OCI-LY3 (cell line): ENCODE measurements at regions not wholly inside any gene's neighbourhood (a gene's known extent, or its start where the extent isn't known, plus 50 kb on each side); places are given as distances from the start of the nearest gene placed in this dataset.

Source experiments
- H2AFZ ChIP-seq: fragments of 200-600, 300-600 bp; shearing (Covaris generic); 2 replicates; pipeline ENCODE4 v1.6.0; 2014; ENCODE audit warnings: antibody characterized with exemption, low read depth, low read length
- H3K27ac ChIP-seq: fragments of 200-600, 300-600 bp; sonication (generic); 2 replicates; pipeline ENCODE4 v1.5.1; 2014; ENCODE audit warnings: mild to moderate bottlenecking, low read length, moderate library complexity, mixed read lengths
- H3K27me3 ChIP-seq: fragments of 200-600, 300-600 bp; sonication (generic); 2 replicates; pipeline ENCODE4 v1.6.1; 2014; ENCODE audit warnings: low read depth, low read length, mixed read lengths
- H3K36me3 ChIP-seq: fragments of 200-600, 300-600 bp; sonication (generic); replicated peaks from 2 replicates; pipeline ENCODE3; 2014; ENCODE audit warnings: low read depth, low read length, mixed read lengths
- H3K4me1 ChIP-seq: fragments of 300-600, 200-600 bp; sonication (generic); 2 replicates; pipeline ENCODE4 v1.6.1; 2014; ENCODE audit warnings: low read length, mixed read lengths
- H3K4me2 ChIP-seq: fragments of 200-600, 300-600 bp; sonication (generic); 2 replicates; pipeline ENCODE4 v1.6.1; 2014; ENCODE audit warnings: low read length, mixed read lengths
- H3K4me3 ChIP-seq: fragments of 300-600, 200-600 bp; sonication (generic); 2 replicates; pipeline ENCODE4 v1.5.1; 2014; ENCODE audit warnings: antibody characterized with exemption, mild to moderate bottlenecking, low read length, moderate library complexity
- H3K79me2 ChIP-seq: fragments of 300-600, 200-600 bp; shearing (Covaris generic); 2 replicates; pipeline ENCODE4 v1.6.1; 2014; ENCODE audit warnings: mild to moderate bottlenecking, low read length, mixed read lengths
- H3K9ac ChIP-seq: fragments of 300-600, 200-600 bp; shearing (Covaris generic); 2 replicates; pipeline ENCODE4 v1.6.0; 2014; ENCODE audit warnings: mild to moderate bottlenecking, low read length, moderate library complexity
- H3K9me3 ChIP-seq: fragments of 200-600, 300-600 bp; shearing (Covaris generic); 2 replicates; pipeline ENCODE4 v1.6.1; 2014; ENCODE audit warnings: low read length, mixed read lengths; ENCODE audit not compliant: insufficient read depth
- H4K20me1 ChIP-seq: fragments of 200-600, 300-600 bp; sonication (generic); 2 replicates; pipeline ENCODE4 v1.6.1; 2016; ENCODE audit warnings: low read length, mixed read lengths; ENCODE audit not compliant: insufficient read depth
- CTCF ChIP-seq: fragments of 200-600, 300-600 bp; sonication (generic); IDR thresholded peaks from 2 replicates; pipeline ENCODE4 v1.5.1; 2014; ENCODE audit warnings: antibody characterized with exemption, low read length, low read depth
- EZH2phosphoT487 ChIP-seq: fragments of 200-600 bp; shearing (Covaris generic); IDR thresholded peaks from 2 replicates; pipeline ENCODE4 v1.6.1; 2018; ENCODE audit warnings: antibody characterized with exemption, mixed run types, low read depth

DNA sequence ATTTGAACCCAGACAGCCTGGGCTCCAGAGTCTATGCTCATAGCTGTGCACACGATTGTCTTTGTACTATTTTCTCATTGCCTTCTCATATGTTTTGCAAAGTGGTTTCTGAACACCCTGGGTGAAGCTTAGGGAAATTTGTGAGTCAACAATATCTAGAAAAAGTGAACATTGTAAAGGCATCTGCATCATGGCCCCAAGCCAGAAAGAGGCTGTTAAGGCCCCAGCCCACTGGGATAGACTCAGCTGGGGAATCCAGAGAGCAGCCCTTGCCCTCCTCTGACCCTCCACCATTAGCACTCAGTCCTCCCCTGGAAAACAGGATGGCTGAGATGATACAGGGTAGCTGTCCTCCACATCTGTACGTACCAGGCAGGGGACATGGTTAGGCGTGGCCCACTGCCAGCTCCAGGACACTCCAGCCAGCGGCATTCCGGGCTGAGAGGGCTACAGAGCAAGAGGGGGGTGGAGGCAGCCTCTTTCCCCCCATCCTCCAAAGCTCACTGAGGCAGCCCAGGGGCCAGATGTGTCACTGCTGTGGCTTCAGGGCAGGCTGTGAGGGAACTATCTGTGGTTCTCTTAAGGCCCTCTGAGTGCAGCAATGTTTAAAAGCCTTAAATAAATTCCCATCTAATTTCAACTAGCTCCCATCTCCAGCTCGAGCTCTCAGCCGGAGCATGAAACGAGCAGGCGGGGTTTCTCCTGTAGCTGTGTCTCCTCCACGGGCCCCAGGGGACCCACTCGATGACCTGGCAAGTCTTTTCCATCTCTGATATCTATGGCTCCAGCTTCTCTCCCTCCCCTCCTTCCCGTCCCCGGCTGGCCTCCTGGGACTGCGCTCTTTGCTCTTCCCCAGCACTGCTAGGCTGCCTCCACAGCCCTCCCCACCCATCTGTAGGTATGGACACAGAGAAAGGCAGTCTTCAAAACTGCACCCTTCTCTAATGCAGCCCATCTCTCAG, 209.4 kb upstream of the LRFN2 start:
- Histone ChIP-seq H3K27me3 (peaks cover 35% of the 10 kb centered on the region), H3K4me2 (no peak overlapping the region), H3K27ac (no peak overlapping the region), H2AFZ (no peak overlapping the region), H3K4me3 (no peak overlapping the region), H3K36me3 (no peaks in the 10 kb centered on the region), H3K9me3 (no peaks in the 10 kb centered on the region; the same call in 1 of the 2 replicates), H4K20me1 (no peaks in the 10 kb centered on the region), H3K79me2 (no peaks in the 10 kb centered on the region), H3K4me1 (no peaks in the 10 kb centered on the region), H3K9ac (no peak overlapping the region)
- no peak for TF ChIP-seq EZH2phosphoT487
- no peak for TF ChIP-seq CTCF

DNA sequence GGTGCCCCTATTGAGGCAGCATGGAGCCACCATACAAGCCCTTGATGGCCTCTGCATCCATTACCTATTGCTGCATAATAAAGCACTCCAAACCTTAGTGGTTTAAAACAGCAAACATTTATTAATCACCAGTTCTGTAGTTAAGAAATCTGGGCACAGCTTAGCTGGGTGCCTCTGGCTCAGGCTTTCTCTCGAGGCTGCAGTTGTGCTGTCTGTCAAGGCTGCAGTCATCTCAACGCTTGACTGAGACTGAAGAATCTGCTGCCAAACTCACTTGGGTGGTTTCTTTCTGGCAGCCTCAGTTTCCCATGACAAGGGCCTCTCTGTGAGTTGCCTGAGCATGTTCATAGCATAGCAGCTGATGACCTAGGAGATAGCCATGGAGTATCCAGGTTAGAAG, 207.4 kb upstream of the LRFN2 start:
- Histone ChIP-seq H2AFZ (no peak overlapping the region), H3K27me3 (peaks cover 53% of the 10 kb centered on the region), H3K4me2 (no peak overlapping the region), H3K9me3 (no peaks in the 10 kb centered on the region; the same call in 1 of the 2 replicates), H3K4me3 (no peak overlapping the region), H3K4me1 (no peaks in the 10 kb centered on the region), H3K36me3 (no peaks in the 10 kb centered on the region), H4K20me1 (no peaks in the 10 kb centered on the region), H3K27ac (no peak overlapping the region), H3K79me2 (no peaks in the 10 kb centered on the region), H3K9ac (no peak overlapping the region)
- TF ChIP-seq EZH2phosphoT487 (no peak), CTCF (no peak)

- H3K27ac ChIP-seq = no peak overlapping the region
- TF ChIP-seq EZH2phosphoT487 (no peak), CTCF (no peak)
- no peak overlapping the region for H3K4me3 ChIP-seq
- H3K36me3 ChIP-seq = no peaks in the 10 kb centered on the region
- peaks cover 66% of the 10 kb centered on the region for H3K27me3 ChIP-seq
- no peaks in the 10 kb centered on the region for H3K4me1 ChIP-seq
- H4K20me1 ChIP-seq = no peaks in the 10 kb centered on the region
- no peaks in the 10 kb centered on the region for H3K79me2 ChIP-seq
- H2AFZ ChIP-seq = no peak overlapping the region
- H3K4me2 ChIP-seq = no peak overlapping the region
- no peaks in the 10 kb centered on the region; the same call in 1 of the 2 replicates for H3K9me3 ChIP-seq
- H3K9ac ChIP-seq = no peak overlapping the region
These were observed 205.0 kb upstream of the LRFN2 start for GRCh38 chr6:40792183-40792582.

GRCh38 chr6:40791004-40791403, 203.8 kb upstream of the LRFN2 start:
- Histone ChIP-seq H2AFZ (no peak overlapping the region), H3K79me2 (no peaks in the 10 kb centered on the region), H3K9me3 (no peaks in the 10 kb centered on the region; the same call in 1 of the 2 replicates), H3K36me3 (no peaks in the 10 kb centered on the region), H4K20me1 (no peaks in the 10 kb centered on the region), H3K9ac (no peak overlapping the region), H3K4me1 (no peaks in the 10 kb centered on the region), H3K4me3 (no peak overlapping the region), H3K27ac (no peak overlapping the region), H3K27me3 (peaks cover 77% of the 10 kb centered on the region), H3K4me2 (no peak overlapping the region)
- TF ChIP-seq CTCF = no peak
- no peak for TF ChIP-seq EZH2phosphoT487
